ENCODE measurements at regions not wholly inside any gene's neighbourhood (a gene's known extent, or its start where the extent isn't known, plus 50 kb on each side); places are given as distances from the start of the nearest gene placed in this dataset.

- no peak for TF ChIP-seq CTCF (IDR thresholded peaks at IDR 0.05; ENCODE audit: low read depth, low read length)
- no peak for TF ChIP-seq POLR2A (IDR thresholded peaks at IDR 0.05; ENCODE audit: extremely low read depth, insufficient read length)
- TF ChIP-seq MYC (IDR thresholded peaks at IDR 0.05; ENCODE audit: low read depth, low read length): no peak
Measured at GRCh38 chr22:22740560-22741276, 96.3 kb downstream of the GGTLC2 start.
